Heart left ventricle (tissue), 16 donors: ENCODE measurements at regions not wholly inside any gene's neighbourhood (a gene's known extent, or its start where the extent isn't known, plus 50 kb on each side); places are given as distances from the start of the nearest gene placed in this dataset.
A peak's percentile ranks its signal among the peaks of the same experiment; 100 is the strongest.
"Not testable (repeated sequence)": the region's sequence is repeated elsewhere in the genome, so short reads cannot be mapped to it uniquely, and the experiment has no call there.

Experiments
- ATAC-seq, 4 donors: fragments of 200-7000 bp; cut with Tn5 transposase; one replicate each; pipeline ENCODE4 v1.9.1; 2020 to 2022; ENCODE audit warnings: moderate library complexity in 4 of 4, mild to moderate bottlenecking in 3 of 4, moderate number of reproducible peaks in 1 of 4
- DNase-seq, 5 donors: peaks; one replicate each; pipeline ENCODE4 v3.0.0-alpha.2; 2020
- H3K27ac ChIP-seq, 12 donors: fragments of 200-600 bp; sonication (generic) in 4 of 12; one replicate each; pipeline versions ENCODE4 v1.5.0 to v1.8.0; 2016 to 2022; ENCODE audit warnings: mild to moderate bottlenecking in 2 of 12
- H3K27me3 ChIP-seq, 9 donors: fragments of 200-600 bp; sonication (generic) in 2 of 9; one replicate each; pipeline versions ENCODE4 v1.5.1 to v1.8.0; 2016 to 2022; ENCODE audit warnings: mild to moderate bottlenecking in 3 of 9
- H3K36me3 ChIP-seq, 9 donors: fragments of 200-600 bp; sonication (generic) in 2 of 9; one replicate each; pipeline versions ENCODE4 v1.5.0 to v1.8.0; 2018 to 2022; ENCODE audit warnings: mild to moderate bottlenecking in 2 of 9
- H3K4me1 ChIP-seq, 12 donors: fragments of 200-600 bp; sonication (generic) in 4 of 12; one replicate each; pipeline versions ENCODE4 v1.5.0 to v1.8.0; 2016 to 2022; ENCODE audit warnings: mild to moderate bottlenecking in 3 of 12
- H3K4me3 ChIP-seq, 12 donors: fragments of 200-600 bp; sonication (generic) in 4 of 12; one replicate each; pipeline versions ENCODE4 v1.5.0 to v1.8.0; 2017 to 2022; ENCODE audit warnings: mild to moderate bottlenecking in 9 of 12, moderate library complexity in 4 of 12
- H3K9me3 ChIP-seq, 12 donors: fragments of 200-600 bp; sonication (generic) in 4 of 12; one replicate each; pipeline versions ENCODE4 v1.5.0 to v1.8.0; 2016 to 2022; ENCODE audit warnings: mild to moderate bottlenecking in 1 of 12
- CTCF ChIP-seq, 12 donors: fragments of 200-600 bp; sonication (generic) in 4 of 12; IDR thresholded peaks; one replicate each; pipeline versions ENCODE4 v1.5.0 to v1.8.0; 2018 to 2022; ENCODE audit warnings: antibody characterized with exemption in 12 of 12, mild to moderate bottlenecking in 5 of 12
- POLR2A ChIP-seq, 2 donors: fragments of 450-650 bp; IDR thresholded peaks; one replicate each; pipeline ENCODE4 v1.6.1; 2017; ENCODE audit warnings: antibody characterized with exemption in 2 of 2, mild to moderate bottlenecking in 2 of 2, moderate library complexity in 2 of 2
- WGBS, 4 donors: extraction: QIAGEN DNeasy Blood & Tissue Kit in 2 of 4; methylation state at CpG; one replicate each; pipeline versions ENCODE4 v1.1.5 to v1.1.7; 2013 to 2018; 5-methylcytosine and 5-hydroxymethylcytosine counted together
- intact Hi-C, 10 donors: fragments of 100-400 bp; cut with DNase I; formaldehyde crosslinking; loops; one replicate each; pipeline versions ENCODE4 v1.11.1 to v1.14.2; 2022
- donor health status: ischemic (EF 13 %, LVEDD 7.1; RV severe dilation, severe dysfunction).
- donor health status: healthy with polysubstance abuse.
- donor health status: DM: no; HTN: yes; CAD: no.
- donor health status: DM: no; HTN: no; CAD: no.
- donor health status: ischemic (EF 25% LVEDD 6.9; RV normal size, moderate dysfunction).
- donor health status: ischemic (EF 25% LVEDD 5.7; RV mildly dilated, moderate dysfunction).
- donor health status: healthy.
- donor health status: DM: yes; HTN: yes; CAD: no.
- donor health status: ischemic (EF 35%, LVEDD 5.7; RV mildly dilated, moderate dysfunction).
- donor health status: nonischemic (EF 11% LVEDD 7.7; RV severe dilation, severe dysfunction).
- donor health status: DM: yes; HTN: yes; CAD: no.
- donor health status: PGD.
- donor health status: ischemic (EF 29% LVEDD 5.4; RV normal size, mild dysfunction).
- donor health status: nonischemic (EF 23%, LVEDD 6.1; RV moderate dilation, normal function).

- Histone ChIP-seq H3K4me3 (no peak overlapping the region), H3K9me3 (peaks cover 0 to 8% (median 0%) of the 10 kb centered on the region in 12 donors), H3K36me3 (no peaks in the 10 kb centered on the region), H3K4me1 (no peaks in the 10 kb centered on the region), H3K27ac (no peak overlapping the region), H3K27me3 (no peaks in the 10 kb centered on the region)
- 65 to 84% (median 77%) methylated on average over 3 of the region's 3 CpGs for WGBS, 4 donors
- TF ChIP-seq POLR2A (IDR thresholded peaks at IDR 0.05) (no peak), CTCF (IDR thresholded peaks at IDR 0.05) (no peak)
- ATAC-seq: no peak
- peak in 2 of 5 donors; percentile 1 for DNase-seq
- intact Hi-C loops: no loop called here
Measured at GRCh38 chr2:128416806-128417205, 98.1 kb upstream of the HS6ST1 start.

DNA sequence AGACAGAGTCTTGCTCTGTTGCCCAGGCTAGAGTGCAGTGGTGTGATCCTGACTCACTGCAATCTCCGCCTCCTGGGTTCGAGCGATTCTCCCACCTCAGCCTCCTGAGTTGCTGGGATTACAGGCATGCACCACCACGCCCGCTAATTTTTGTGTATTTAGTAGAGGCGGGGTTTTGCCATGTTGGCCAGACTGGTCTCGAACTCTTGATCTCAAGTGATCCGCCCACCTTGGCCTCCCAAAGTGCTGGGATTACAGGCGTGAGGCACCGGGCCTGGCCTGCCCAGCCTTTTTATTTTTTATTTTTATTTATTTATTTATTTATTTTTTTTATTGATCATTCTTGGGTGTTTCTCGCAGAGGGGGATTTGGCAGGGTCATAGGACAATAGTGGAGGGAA is 98.6 kb upstream of the HS6ST1 start:
- H3K4me3 ChIP-seq, ATAC-seq, H3K27ac ChIP-seq, H3K27me3 ChIP-seq, intact Hi-C loops, H3K4me1 ChIP-seq, H3K36me3 ChIP-seq: not testable (repeated sequence)
- peaks cover 0 to 13% (median 0%) of the 10 kb centered on the region in 12 donors for H3K9me3 ChIP-seq
- WGBS, 4 donors: 91 to 98% (median 95%) methylated on average over 11 of the region's 11 CpGs
- peak in 1 of 5 donors; percentile 0 for DNase-seq

- peak in 2 of 5 donors; percentile 3 to 5 for DNase-seq
- Histone ChIP-seq H3K36me3 (no peaks in the 10 kb centered on the region), H3K27me3 (no peaks in the 10 kb centered on the region), H3K4me1 (no peaks in the 10 kb centered on the region), H3K4me3 (no peak overlapping the region), H3K9me3 (peaks cover 0 to 21% (median 0%) of the 10 kb centered on the region in 12 donors), H3K27ac (no peak overlapping the region)
- TF ChIP-seq CTCF (IDR thresholded peaks at IDR 0.05): no peak
- no peak for ATAC-seq
- WGBS, 4 donors: 92 to 97% (median 94%) methylated on average over 6 of the region's 6 CpGs
- intact Hi-C loops: loop anchor here in 1 of 10 donors (10.0 kb wide), 1 partner anchor 1065 kb away; no protein-coding TSS in a partner anchor
Measured at GRCh38 chr2:128420131-128420530, 101.5 kb upstream of the HS6ST1 start.

DNA sequence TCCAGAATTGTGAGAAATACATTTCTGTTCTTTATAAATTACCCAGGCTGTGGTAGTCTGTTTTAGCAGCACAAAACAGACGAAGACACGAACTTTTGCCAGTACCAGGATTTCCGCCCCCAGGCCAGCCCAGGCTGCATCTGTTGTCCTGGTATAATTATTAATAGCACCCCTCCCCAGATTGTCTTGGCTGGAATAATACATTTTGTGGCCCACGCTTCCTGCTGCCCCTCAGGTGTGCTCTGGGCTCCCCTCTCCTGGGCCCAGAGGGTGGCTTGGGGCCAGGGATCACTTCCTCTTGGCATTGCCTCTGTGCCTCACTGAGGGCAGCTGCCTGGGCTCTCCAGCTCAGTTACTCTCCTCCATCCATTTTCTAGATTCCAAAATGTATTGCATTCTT is 102.1 kb upstream of the HS6ST1 start:
- DNase-seq (peak in 3 of 5 donors; percentile 2 to 14 (median 6)), ATAC-seq (no peak)
- Histone ChIP-seq H3K4me1 (no peaks in the 10 kb centered on the region), H3K27me3 (no peaks in the 10 kb centered on the region), H3K9me3 (peaks cover 0 to 18% (median 0%) of the 10 kb centered on the region in 12 donors), H3K27ac (no peak overlapping the region), H3K4me3 (no peak overlapping the region), H3K36me3 (no peaks in the 10 kb centered on the region)
- WGBS, 4 donors: 69 to 80% (median 71%) methylated on average over 4 of the region's 4 CpGs
- TF ChIP-seq POLR2A (IDR thresholded peaks at IDR 0.05): no peak
- intact Hi-C loops: loop anchor here in 1 of 10 donors (10.0 kb wide), 1 partner anchor 1064 kb away; no protein-coding TSS in a partner anchor

DNA sequence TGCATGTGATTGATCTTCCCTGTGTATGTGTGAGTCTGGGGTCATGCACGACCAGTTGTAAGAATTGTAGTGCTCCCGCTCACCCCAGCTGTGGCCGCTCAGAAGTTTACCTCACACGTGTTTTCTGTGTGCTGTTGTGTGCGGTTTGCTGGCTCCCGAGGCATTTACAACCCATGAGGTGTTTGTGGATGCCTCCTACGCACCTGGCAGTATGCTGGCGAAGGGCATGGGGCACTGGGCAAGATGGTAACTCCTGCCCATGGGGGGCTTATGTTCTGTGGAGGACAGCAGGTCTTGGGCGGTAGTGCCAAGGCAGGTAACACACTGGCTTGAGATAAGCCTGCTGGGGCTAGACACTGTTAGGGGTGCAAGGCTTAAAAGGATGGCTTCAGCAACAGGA is 102.6 kb upstream of the HS6ST1 start:
- Histone ChIP-seq H3K36me3 (no peaks in the 10 kb centered on the region), H3K27ac (no peak overlapping the region), H3K27me3 (no peaks in the 10 kb centered on the region), H3K4me1 (no peaks in the 10 kb centered on the region), H3K4me3 (no peak overlapping the region), H3K9me3 (peaks cover 0 to 15% (median 0%) of the 10 kb centered on the region in 12 donors)
- 92 to 95% (median 93%) methylated on average over 6 to 9 of the region's 9 CpGs for WGBS, 4 donors
- TF ChIP-seq CTCF (IDR thresholded peaks at IDR 0.05) (no peak), POLR2A (IDR thresholded peaks at IDR 0.05) (no peak)
- intact Hi-C loops: loop anchor here in 1 of 10 donors (10.0 kb wide), 1 partner anchor 1064 kb away; no protein-coding TSS in a partner anchor
- peak in 3 of 5 donors; percentile 2 to 8 (median 4) for DNase-seq
- no peak for ATAC-seq
